CD4-positive, alpha-beta T cell (primary cell): ENCODE measurements at regions not wholly inside any gene's neighbourhood (a gene's known extent, or its start where the extent isn't known, plus 50 kb on each side); places are given as distances from the start of the nearest gene placed in this dataset.

Source experiments
- ATAC-seq: fragments of 200-7000 bp; cut with Tn5 transposase; one replicate; pipeline ENCODE4 v1.10.0; 2022; ENCODE audit warnings: mild to moderate bottlenecking; ENCODE audit not compliant: poor library complexity
- CTCF ChIA-PET: fragments of 350-600 bp; sonication (Branson Sonifier 250); formaldehyde crosslinking; loops from one replicate; lab custom pipeline; 2021; ENCODE audit warnings: antibody characterized with exemption, inconsistent platforms; lab: Charles Lee
- POLR2A ChIA-PET: fragments of 350-600 bp; sonication (Branson Sonifier 250); formaldehyde crosslinking; loops from one replicate; lab custom pipeline; 2021; ENCODE audit warnings: antibody characterized with exemption, inconsistent platforms; lab: Charles Lee
- DNase-seq, 14 experiments: peaks; one replicate each; pipeline ENCODE4 v3.0.0-alpha.2; 2013 to 2020; ENCODE audit warnings: mixed read lengths in 2 of 14
- H3K27ac ChIP-seq, 2 donors: one replicate each; pipeline versions ENCODE4 v1.5.1 to v1.7.0; 2013; ENCODE audit warnings: low read length in 2 of 2, low read depth in 1 of 2, mild to moderate bottlenecking in 1 of 2
- H3K27me3 ChIP-seq, 2 experiments: 1 replicate in 1 of 2; 2 replicates in 1 of 2; pipeline versions ENCODE4 v1.6.1 to v1.7.0; 2013; ENCODE audit warnings: low read length in 2 of 2, control low read depth in 1 of 2, mild to moderate bottlenecking in 1 of 2, moderate library complexity in 1 of 2; ENCODE audit not compliant: insufficient read depth in 2 of 2, control insufficient read depth in 1 of 2
- H3K36me3 ChIP-seq: one replicate; pipeline ENCODE4 v1.6.1; 2013; ENCODE audit warnings: low read length, control low read depth; ENCODE audit not compliant: insufficient read depth
- H3K4me1 ChIP-seq: one replicate; pipeline ENCODE4 v1.6.1; 2013; ENCODE audit warnings: low read length, control low read depth; ENCODE audit not compliant: insufficient read depth
- H3K4me3 ChIP-seq: one replicate; pipeline ENCODE4 v1.5.1; 2013; ENCODE audit warnings: mild to moderate bottlenecking, low read length, moderate library complexity
- H3K9me3 ChIP-seq, 2 experiments: 1 replicate in 1 of 2; 2 replicates in 1 of 2; pipeline versions ENCODE4 v1.6.1 to v1.7.0; 2013; ENCODE audit warnings: low read length in 2 of 2, mild to moderate bottlenecking in 2 of 2, control low read depth in 1 of 2, moderate library complexity in 1 of 2; ENCODE audit not compliant: control insufficient read depth in 1 of 2, insufficient read depth in 1 of 2
- H3K27ac Mint-ChIP-seq: one replicate; pipeline ENCODE4 v1.8.0; 2020; ENCODE audit warnings: mixed read lengths
- H3K27me3 Mint-ChIP-seq: one replicate; pipeline ENCODE4 v1.8.0; 2021; ENCODE audit warnings: mixed read lengths
- H3K36me3 Mint-ChIP-seq: one replicate; pipeline ENCODE4 v1.8.0; 2021; ENCODE audit warnings: low read depth, mixed read lengths
- H3K4me1 Mint-ChIP-seq: one replicate; pipeline ENCODE4 v1.8.0; 2021; ENCODE audit warnings: low read depth, mixed read lengths
- H3K4me3 Mint-ChIP-seq: one replicate; pipeline ENCODE4 v1.8.0; 2020; ENCODE audit warnings: mild to moderate bottlenecking, mixed read lengths
- H3K9me3 Mint-ChIP-seq: one replicate; pipeline ENCODE4 v1.8.0; 2020; ENCODE audit warnings: mixed read lengths
- CTCF ChIP-seq: fragments of 200-600 bp; IDR thresholded peaks from one replicate; pipeline ENCODE4 v1.8.0; 2022; ENCODE audit warnings: antibody characterized with exemption, mild to moderate bottlenecking
- intact Hi-C, 2 experiments: fragments of 100-400 bp; cut with DNase I in 1 of 2; cut with micrococcal nuclease in 1 of 2; formaldehyde crosslinking; loops; one replicate each; pipeline versions ENCODE4 v1.15.1 to v1.9.0; 2023 to 2025; cut with DNase I, micrococcal nuclease

GRCh38 chr17:5789528-5789927 lies 205.2 kb upstream of the NLRP1 start:
- no peak overlapping the region for H3K4me3 ChIP-seq
- peaks cover 3 to 9% of the 10 kb centered on the region in 2 experiments for H3K9me3 ChIP-seq
- H3K27me3 ChIP-seq, result peaks cover 5 to 23% of the 10 kb centered on the region in 2 experiments
- no peak for ATAC-seq
- Mint-ChIP-seq H3K4me1 (no peaks in the 10 kb centered on the region), H3K9me3 (peaks cover 6% of the 10 kb centered on the region), H3K27me3 (peaks cover 68% of the 10 kb centered on the region), H3K4me3 (no peak overlapping the region), H3K27ac (no peak overlapping the region), H3K36me3 (no peaks in the 10 kb centered on the region)
- intact Hi-C loops, result no loop called here
- no peak overlapping the region for H3K27ac ChIP-seq
- no peak for DNase-seq
- CTCF ChIA-PET, result no interaction called here
- TF ChIP-seq CTCF, result no peak
- no peaks in the 10 kb centered on the region for H3K4me1 ChIP-seq
- no peaks in the 10 kb centered on the region for H3K36me3 ChIP-seq
- POLR2A ChIA-PET, result no interaction called here

DNA sequence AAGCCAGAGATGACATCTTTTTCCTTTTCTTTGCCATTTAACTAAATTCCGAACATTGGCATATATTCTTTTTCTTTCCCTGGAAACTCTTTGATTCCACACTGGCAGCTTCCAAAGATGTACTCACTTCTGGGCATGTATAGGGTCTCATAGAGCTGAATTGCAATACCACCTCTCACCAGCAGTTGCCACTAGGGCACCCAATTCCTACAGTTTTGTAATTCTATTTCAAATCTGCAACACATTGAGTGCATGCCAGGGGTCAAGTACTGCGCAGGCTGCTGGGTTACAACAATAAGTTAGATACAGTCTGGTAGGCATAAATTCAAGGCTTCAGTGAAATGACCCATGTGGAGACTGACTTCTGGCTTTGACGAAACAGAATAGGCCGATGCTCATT lies 208.8 kb upstream of the NLRP1 start:
- POLR2A ChIA-PET, result no interaction called here
- no peaks in the 10 kb centered on the region for H3K4me1 Mint-ChIP-seq
- H3K27me3 Mint-ChIP-seq, result peaks cover 53% of the 10 kb centered on the region

DNA sequence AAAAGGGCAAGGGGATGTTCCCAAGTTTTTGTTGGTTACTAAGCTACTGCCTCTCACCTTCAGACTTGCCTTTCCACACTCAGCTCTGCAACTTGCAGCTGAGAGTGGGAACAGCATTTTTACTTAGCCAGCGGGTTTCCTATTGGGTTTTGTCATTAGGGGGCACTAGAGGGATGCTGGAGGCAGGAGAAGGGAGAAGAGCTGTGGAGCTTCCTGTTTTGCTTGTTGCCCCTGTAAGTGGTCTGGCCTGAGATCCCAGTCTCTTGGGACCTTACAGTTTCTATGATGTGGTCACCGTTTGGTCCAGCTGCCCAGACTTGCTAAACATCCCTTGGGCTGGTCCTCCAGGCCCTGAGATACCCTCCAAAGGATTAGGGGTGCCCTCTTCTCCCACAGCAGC lies 209.6 kb upstream of the NLRP1 start:
- no peak for ATAC-seq
- POLR2A ChIA-PET, result no interaction called here
- Histone ChIP-seq H3K4me1 (no peaks in the 10 kb centered on the region), H3K36me3 (no peaks in the 10 kb centered on the region), H3K27ac (no peak overlapping the region), H3K27me3 (peaks cover 4 to 18% of the 10 kb centered on the region in 2 experiments), H3K9me3 (peaks cover 3 to 9% of the 10 kb centered on the region in 2 experiments), H3K4me3 (no peak overlapping the region)
- DNase-seq, result no peak
- no peak for TF ChIP-seq CTCF
- H3K9me3 Mint-ChIP-seq, result peaks cover 6% of the 10 kb centered on the region
- intact Hi-C loops, result no loop called here
- no peak overlapping the region for H3K27ac Mint-ChIP-seq
- H3K36me3 Mint-ChIP-seq, result no peaks in the 10 kb centered on the region
- CTCF ChIA-PET, result no interaction called here
- peaks cover 48% of the 10 kb centered on the region for H3K27me3 Mint-ChIP-seq
- H3K4me1 Mint-ChIP-seq, result no peaks in the 10 kb centered on the region
- no peak overlapping the region for H3K4me3 Mint-ChIP-seq

More for the DNA sequence above, 208.8 kb upstream of the NLRP1 start:
- H3K9me3 Mint-ChIP-seq, result peaks cover 6% of the 10 kb centered on the region
- ATAC-seq, result no peak
- H3K27ac Mint-ChIP-seq, result no peak overlapping the region
- Histone ChIP-seq H3K4me1 (no peaks in the 10 kb centered on the region), H3K4me3 (no peak overlapping the region), H3K27me3 (peaks cover 6 to 20% of the 10 kb centered on the region in 2 experiments), H3K36me3 (no peaks in the 10 kb centered on the region), H3K27ac (no peak overlapping the region), H3K9me3 (peaks cover 3 to 9% of the 10 kb centered on the region in 2 experiments)
- CTCF ChIA-PET, result no interaction called here
- intact Hi-C loops, result no loop called here
- no peak overlapping the region for H3K4me3 Mint-ChIP-seq
- DNase-seq, result no peak
- H3K36me3 Mint-ChIP-seq, result no peaks in the 10 kb centered on the region
- no peak for TF ChIP-seq CTCF
